Osteoblast (primary cell): ENCODE measurements at regions not wholly inside any gene's neighbourhood (a gene's known extent, or its start where the extent isn't known, plus 50 kb on each side); places are given as distances from the start of the nearest gene placed in this dataset.

Source experiments
- DNase-seq: peaks from one replicate; pipeline ENCODE4 v3.0.0; 2011; ENCODE audit warnings: low spot score, mixed read lengths; ENCODE audit not compliant: insufficient read length; ENCODE audit errors: missing footprints
- H2AFZ ChIP-seq: 2 replicates; pipeline ENCODE4 v1.6.0; 2011; ENCODE audit warnings: mild to moderate bottlenecking, low read length
- H3K27ac ChIP-seq: 2 replicates; pipeline ENCODE4 v1.5.1; 2011; ENCODE audit warnings: mild to moderate bottlenecking, low read depth, low read length, moderate library complexity
- H3K27me3 ChIP-seq: 2 replicates; pipeline ENCODE4 v1.6.0; 2012; ENCODE audit warnings: mild to moderate bottlenecking, control low read depth, inconsistent platforms, low read length, moderate library complexity; ENCODE audit not compliant: insufficient read depth
- H3K36me3 ChIP-seq: 2 replicates; pipeline ENCODE4 v1.5.1; 2011; ENCODE audit warnings: mild to moderate bottlenecking, low read length, control low read depth, moderate library complexity; ENCODE audit not compliant: insufficient read depth
- H3K4me1 ChIP-seq: 2 replicates; pipeline ENCODE4 v1.5.1; 2011; ENCODE audit warnings: mild to moderate bottlenecking, low read length, control low read depth, moderate library complexity; ENCODE audit not compliant: insufficient read depth
- H3K4me2 ChIP-seq: 2 replicates; pipeline ENCODE4 v1.6.0; 2011; ENCODE audit warnings: mild to moderate bottlenecking, low read length; ENCODE audit not compliant: insufficient read depth
- H3K4me3 ChIP-seq: fragments of 200-600 bp; sonication (generic); 3 replicates; pipeline ENCODE4 v1.5.1; 2012; ENCODE audit warnings: mild to moderate bottlenecking, low read length, inconsistent platforms; ENCODE audit not compliant: insufficient read depth
- H3K79me2 ChIP-seq: 2 replicates; pipeline ENCODE4 v1.6.0; 2012; ENCODE audit warnings: mild to moderate bottlenecking, low read length, control low read depth, inconsistent platforms; ENCODE audit not compliant: insufficient read depth
- H3K9me3 ChIP-seq: 2 replicates; pipeline ENCODE4 v1.5.1; 2011; ENCODE audit warnings: low read depth, low read length, control low read depth
- H4K20me1 ChIP-seq: 2 replicates; pipeline ENCODE4 v1.6.0; 2012; ENCODE audit warnings: mild to moderate bottlenecking, low read length, control low read depth; ENCODE audit not compliant: insufficient read depth
- CTCF ChIP-seq: IDR thresholded peaks from 2 replicates; pipeline ENCODE4 v1.5.1; 2011; ENCODE audit warnings: mild to moderate bottlenecking, low read depth, low read length, moderate library complexity; ENCODE audit errors: extremely low read depth

DNA sequence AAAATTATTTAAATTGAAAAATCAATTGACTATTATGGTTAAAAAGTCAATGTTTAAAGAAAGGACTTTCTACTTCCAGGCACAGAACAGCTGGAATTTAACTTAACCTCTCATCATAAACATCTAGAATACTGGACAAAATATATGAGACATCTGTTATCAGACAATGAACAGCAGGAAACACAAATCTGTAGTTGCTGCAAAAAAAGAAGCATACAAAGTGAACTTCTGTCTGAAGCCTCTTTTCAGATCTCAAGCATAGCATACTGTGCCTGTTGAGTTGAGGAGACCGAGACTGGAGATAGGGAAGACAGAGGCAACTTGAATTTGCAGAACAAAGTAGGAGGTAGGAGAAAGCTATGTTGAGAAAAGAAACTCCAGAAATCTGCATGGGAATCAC, 140.0 kb upstream of the CBLB start:
- Histone ChIP-seq H4K20me1 (no peaks in the 10 kb centered on the region), H3K9me3 (no peaks in the 10 kb centered on the region), H3K79me2 (no peaks in the 10 kb centered on the region), H3K4me2 (no peak overlapping the region), H2AFZ (peak overlapping the region; percentile 20), H3K4me3 (no peak overlapping the region), H3K27ac (no peak overlapping the region), H3K4me1 (peaks cover 28% of the 10 kb centered on the region), H3K27me3 (no peaks in the 10 kb centered on the region), H3K36me3 (no peaks in the 10 kb centered on the region)
- no peak for TF ChIP-seq CTCF
- no peak for DNase-seq

- Histone ChIP-seq H3K27me3 (no peaks in the 10 kb centered on the region), H3K79me2 (no peaks in the 10 kb centered on the region), H3K36me3 (no peaks in the 10 kb centered on the region), H3K27ac (no peak overlapping the region), H2AFZ (no peak overlapping the region), H3K4me2 (no peak overlapping the region), H3K9me3 (no peaks in the 10 kb centered on the region), H4K20me1 (no peaks in the 10 kb centered on the region), H3K4me3 (no peak overlapping the region), H3K4me1 (peaks cover 23% of the 10 kb centered on the region)
- DNase-seq, result no peak
- no peak for TF ChIP-seq CTCF
These were observed 142.0 kb upstream of the CBLB start for GRCh38 chr3:106010829-106011228.

GRCh38 chr3:106013971-106014370, 145.2 kb upstream of the CBLB start:
- Histone ChIP-seq H2AFZ (peak overlapping the region; percentile 63), H3K36me3 (no peaks in the 10 kb centered on the region), H3K27ac (peak overlapping the region; percentile 90), H3K27me3 (no peaks in the 10 kb centered on the region), H3K4me1 (peaks cover 18% of the 10 kb centered on the region), H3K4me2 (peak overlapping the region; percentile 52), H3K4me3 (no peak overlapping the region), H3K79me2 (no peaks in the 10 kb centered on the region), H4K20me1 (no peaks in the 10 kb centered on the region), H3K9me3 (no peaks in the 10 kb centered on the region)
- peak; percentile 51 for DNase-seq
- no peak for TF ChIP-seq CTCF

- H3K27ac ChIP-seq, result peak overlapping the region; percentile 90
- peaks cover 18% of the 10 kb centered on the region for H3K4me1 ChIP-seq
- DNase-seq, result no peak
- no peaks in the 10 kb centered on the region for H3K36me3 ChIP-seq
- H4K20me1 ChIP-seq, result no peaks in the 10 kb centered on the region
- H3K4me3 ChIP-seq, result no peak overlapping the region
- H3K79me2 ChIP-seq, result no peaks in the 10 kb centered on the region
- H3K4me2 ChIP-seq, result peak overlapping the region; percentile 52
- no peaks in the 10 kb centered on the region for H3K27me3 ChIP-seq
- TF ChIP-seq CTCF, result no peak
- no peaks in the 10 kb centered on the region for H3K9me3 ChIP-seq
- H2AFZ ChIP-seq, result peak overlapping the region; percentile 63
These were observed 145.7 kb upstream of the CBLB start for GRCh38 chr3:106014518-106014917.
